ENCODE measurements at regions not wholly inside any gene's neighbourhood (a gene's known extent, or its start where the extent isn't known, plus 50 kb on each side); places are given as distances from the start of the nearest gene placed in this dataset.

DNA sequence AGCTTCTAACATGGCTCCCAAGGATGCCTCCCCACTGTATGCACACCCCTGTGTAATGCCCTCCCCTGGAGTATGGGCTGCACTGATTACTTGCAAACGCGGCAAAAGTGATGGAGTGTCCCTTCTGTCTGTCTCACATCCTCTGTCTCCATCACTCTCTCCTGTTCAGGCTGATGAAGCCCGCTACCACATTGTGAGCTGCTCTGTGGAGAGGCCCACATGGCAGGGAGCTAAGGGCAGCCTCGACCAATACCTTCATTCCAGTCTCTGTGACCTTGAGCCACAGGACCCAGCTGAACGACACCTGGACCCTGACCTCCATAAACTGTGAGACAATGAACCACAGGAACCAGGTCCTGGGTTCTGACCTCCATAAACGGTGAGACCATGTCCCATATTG lies 154.1 kb upstream of the ETV3 start:
- Histone ChIP-seq H3K36me3 (ENCODE audit: insufficient read depth, low read length, poor library complexity, severe bottlenecking) (no peaks in the 10 kb centered on the region), H3K4me1 (ENCODE audit: insufficient read depth, low read length, poor library complexity, severe bottlenecking) (no peaks in the 10 kb centered on the region), H3K9me3 (ENCODE audit: low read depth, low read length, poor library complexity, severe bottlenecking) (no peaks in the 10 kb centered on the region), H3K27me3 (replicated peaks; ENCODE audit: insufficient read depth, low read depth, low read length, poor library complexity) (peaks cover 34% of the 10 kb centered on the region), H3K27ac (ENCODE audit: low read depth, low read length, poor library complexity, severe bottlenecking) (no peak overlapping the region), H3K4me3 (ENCODE audit: low read depth, low read length, poor library complexity, severe bottlenecking) (no peak overlapping the region)
- DNase-seq (ENCODE audit: low spot score): no peak
- TF ChIP-seq, protein P1, sequence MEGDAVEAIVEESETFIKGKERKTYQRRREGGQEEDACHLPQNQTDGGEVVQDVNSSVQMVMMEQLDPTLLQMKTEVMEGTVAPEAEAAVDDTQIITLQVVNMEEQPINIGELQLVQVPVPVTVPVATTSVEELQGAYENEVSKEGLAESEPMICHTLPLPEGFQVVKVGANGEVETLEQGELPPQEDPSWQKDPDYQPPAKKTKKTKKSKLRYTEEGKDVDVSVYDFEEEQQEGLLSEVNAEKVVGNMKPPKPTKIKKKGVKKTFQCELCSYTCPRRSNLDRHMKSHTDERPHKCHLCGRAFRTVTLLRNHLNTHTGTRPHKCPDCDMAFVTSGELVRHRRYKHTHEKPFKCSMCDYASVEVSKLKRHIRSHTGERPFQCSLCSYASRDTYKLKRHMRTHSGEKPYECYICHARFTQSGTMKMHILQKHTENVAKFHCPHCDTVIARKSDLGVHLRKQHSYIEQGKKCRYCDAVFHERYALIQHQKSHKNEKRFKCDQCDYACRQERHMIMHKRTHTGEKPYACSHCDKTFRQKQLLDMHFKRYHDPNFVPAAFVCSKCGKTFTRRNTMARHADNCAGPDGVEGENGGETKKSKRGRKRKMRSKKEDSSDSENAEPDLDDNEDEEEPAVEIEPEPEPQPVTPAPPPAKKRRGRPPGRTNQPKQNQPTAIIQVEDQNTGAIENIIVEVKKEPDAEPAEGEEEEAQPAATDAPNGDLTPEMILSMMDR (conservative IDR thresholded peaks at IDR 0.05; ENCODE audit: low read depth, low read length): no peak
- TF ChIP-seq EZH2 (IDR thresholded peaks at IDR 0.05; ENCODE audit: borderline replicate concordance, low read depth, low read length, poor library complexity, severe bottlenecking): no peak
- intact Hi-C loops (cut with micrococcal nuclease; ENCODE audit: unreplicated experiment): no loop called here
- CTCF ChIA-PET: no interaction called here
- BruUV-seq (replicated peaks): no TSS peak
- POLR2A ChIA-PET (ENCODE audit: low non-redundant PET): no interaction called here

DNA sequence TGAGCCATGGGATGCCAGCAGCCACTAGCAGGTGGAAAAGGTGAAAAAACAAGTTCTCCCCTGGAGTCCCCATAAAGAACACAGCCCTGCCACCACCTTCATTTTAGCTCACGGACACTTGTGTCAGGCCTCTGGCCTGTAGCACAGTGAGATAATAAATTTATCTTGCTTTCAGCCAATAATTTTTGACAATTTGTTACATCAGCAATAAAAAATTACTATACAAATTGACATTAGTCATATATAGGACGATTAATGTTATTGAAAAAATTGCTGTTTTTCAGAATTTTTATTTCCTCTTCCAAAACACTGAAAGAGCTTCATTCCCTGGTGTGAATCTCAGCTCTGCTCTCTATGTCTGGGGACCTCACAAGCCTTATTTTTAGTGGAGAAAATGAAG lies 152.9 kb upstream of the ETV3 start:
- intact Hi-C loops (cut with micrococcal nuclease; ENCODE audit: unreplicated experiment): no loop called here
- H3K27me3 ChIP-seq (replicated peaks; ENCODE audit: insufficient read depth, low read depth, low read length, poor library complexity): peaks cover 35% of the 10 kb centered on the region
- H3K4me1 ChIP-seq (ENCODE audit: insufficient read depth, low read length, poor library complexity, severe bottlenecking): no peaks in the 10 kb centered on the region
- H3K27ac ChIP-seq (ENCODE audit: low read depth, low read length, poor library complexity, severe bottlenecking): no peak overlapping the region
- no TSS peak for BruUV-seq (replicated peaks)
- H3K36me3 ChIP-seq (ENCODE audit: insufficient read depth, low read length, poor library complexity, severe bottlenecking): no peaks in the 10 kb centered on the region
- ChIA-PET POLR2A (ENCODE audit: low non-redundant PET) (no interaction called here), CTCF (no interaction called here)
- TF ChIP-seq EZH2 (IDR thresholded peaks at IDR 0.05; ENCODE audit: borderline replicate concordance, low read depth, low read length, poor library complexity, severe bottlenecking): no peak
- TF ChIP-seq, protein P1 (conservative IDR thresholded peaks at IDR 0.05; ENCODE audit: low read depth, low read length): no peak
- H3K9me3 ChIP-seq (ENCODE audit: low read depth, low read length, poor library complexity, severe bottlenecking): no peaks in the 10 kb centered on the region
- no peak for DNase-seq (ENCODE audit: low spot score)
- H3K4me3 ChIP-seq (ENCODE audit: low read depth, low read length, poor library complexity, severe bottlenecking): no peak overlapping the region

DNA sequence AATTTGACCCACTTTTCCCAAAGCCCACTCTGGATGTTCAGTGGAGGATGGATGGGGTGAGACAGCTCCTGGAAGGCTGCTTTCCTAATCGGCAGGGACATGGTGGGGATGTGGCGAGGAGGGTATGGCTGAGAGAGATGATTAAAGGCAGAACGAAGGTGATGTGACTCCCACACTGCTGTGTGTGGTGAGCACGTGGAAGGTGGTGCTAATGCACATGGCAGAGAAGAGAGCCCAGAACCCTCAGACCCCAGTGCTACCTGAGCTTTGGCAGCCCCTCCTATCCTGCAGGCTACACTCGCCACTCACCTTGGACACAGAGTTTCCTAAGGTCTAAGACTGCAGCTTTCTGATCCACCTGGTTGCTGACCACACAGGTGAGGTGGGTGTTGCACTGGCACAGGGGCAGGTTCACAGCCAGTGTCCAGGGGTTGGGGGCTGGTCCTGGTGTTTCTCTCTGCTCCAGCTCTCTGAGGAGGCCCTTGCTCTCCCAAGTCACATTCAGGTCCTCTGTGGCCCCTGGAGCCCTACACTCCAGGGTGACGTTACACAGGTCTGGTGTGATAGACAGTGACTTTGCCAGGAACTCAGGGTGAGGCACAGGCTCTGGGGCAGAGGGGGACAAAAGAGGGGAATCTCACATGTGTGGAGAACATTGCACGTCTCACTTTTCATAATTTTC lies 151.4 kb upstream of the ETV3 start:
- Histone ChIP-seq H3K9me3 (ENCODE audit: low read depth, low read length, poor library complexity, severe bottlenecking) (no peaks in the 10 kb centered on the region), H3K27ac (ENCODE audit: low read depth, low read length, poor library complexity, severe bottlenecking) (no peak overlapping the region), H3K4me3 (ENCODE audit: low read depth, low read length, poor library complexity, severe bottlenecking) (no peak overlapping the region), H3K27me3 (replicated peaks; ENCODE audit: insufficient read depth, low read depth, low read length, poor library complexity) (peaks cover 31% of the 10 kb centered on the region), H3K36me3 (ENCODE audit: insufficient read depth, low read length, poor library complexity, severe bottlenecking) (no peaks in the 10 kb centered on the region), H3K4me1 (ENCODE audit: insufficient read depth, low read length, poor library complexity, severe bottlenecking) (no peaks in the 10 kb centered on the region)
- DNase-seq (ENCODE audit: low spot score): no peak
- no peak for TF ChIP-seq EZH2 (IDR thresholded peaks at IDR 0.05; ENCODE audit: borderline replicate concordance, low read depth, low read length, poor library complexity, severe bottlenecking)
- TF ChIP-seq, protein P1 (conservative IDR thresholded peaks at IDR 0.05; ENCODE audit: low read depth, low read length): no peak
- intact Hi-C loops (cut with micrococcal nuclease; ENCODE audit: unreplicated experiment): no loop called here
- CTCF ChIA-PET: no interaction called here
- POLR2A ChIA-PET (ENCODE audit: low non-redundant PET): no interaction called here
- BruUV-seq (replicated peaks): no TSS peak
